Tibial artery (tissue), 4 donors: ENCODE measurements at regions not wholly inside any gene's neighbourhood (a gene's known extent, or its start where the extent isn't known, plus 50 kb on each side); places are given as distances from the start of the nearest gene placed in this dataset.

Source experiments
- DNase-seq, 2 donors: peaks; one replicate each; pipeline ENCODE4 v3.0.0-alpha.2; 2019
- H3K27ac ChIP-seq, 2 donors: fragments of 200-600 bp; sonication (generic) in 1 of 2; 1 replicate in 1 of 2; 2 replicates in 1 of 2; pipeline ENCODE4 v1.5.1; 2018 to 2019; ENCODE audit warnings: mild to moderate bottlenecking in 1 of 2
- H3K27me3 ChIP-seq, 2 donors: fragments of 200-600 bp; sonication (generic) in 1 of 2; one replicate each; pipeline versions ENCODE4 v1.5.1 to v1.6.0; 2016 to 2019
- H3K36me3 ChIP-seq, 3 donors: fragments of 200-600 bp; sonication (generic) in 2 of 3; one replicate each; pipeline ENCODE4 v1.5.1; 2016 to 2019; ENCODE audit warnings: mild to moderate bottlenecking in 2 of 3
- H3K4me1 ChIP-seq, 4 donors: fragments of 200-600 bp; sonication (generic) in 2 of 4; 1 replicate in 3 of 4; 2 replicates in 1 of 4; pipeline ENCODE4 v1.5.1; 2016 to 2019
- H3K4me3 ChIP-seq, 2 donors: fragments of 200-600 bp; sonication (generic) in 1 of 2; 1 replicate in 1 of 2; 2 replicates in 1 of 2; pipeline ENCODE4 v1.5.1; 2018 to 2019; ENCODE audit warnings: mild to moderate bottlenecking in 2 of 2
- H3K9me3 ChIP-seq, 3 donors: fragments of 200-600 bp; sonication (generic) in 1 of 3; one replicate each; pipeline ENCODE4 v1.5.1; 2016 to 2019
- intact Hi-C: fragments of 100-400 bp; cut with DNase I; formaldehyde crosslinking; loops from one replicate; pipeline ENCODE4 v1.15.0; 2023; ENCODE audit warnings: low total_unique reads
- TF ChIP-seq, protein P1 (sequence below), 2 experiments: fragments of 200-600 bp in 1 of 2; fragments of 450-650 bp in 1 of 2; IDR thresholded peaks; one replicate each; pipeline ENCODE4 v1.5.1; 2017 to 2019; ENCODE audit warnings: antibody characterized with exemption in 2 of 2, mild to moderate bottlenecking in 1 of 2, moderate library complexity in 1 of 2

- Histone ChIP-seq H3K4me3 (no peak overlapping the region), H3K27ac (no peak overlapping the region), H3K4me1 (peaks cover 0 to 5% (median 0%) of the 10 kb centered on the region in 4 donors), H3K9me3 (no peaks in the 10 kb centered on the region), H3K36me3 (no peaks in the 10 kb centered on the region), H3K27me3 (no peaks in the 10 kb centered on the region)
- intact Hi-C loops, result no loop called here
- TF ChIP-seq, protein P1, sequence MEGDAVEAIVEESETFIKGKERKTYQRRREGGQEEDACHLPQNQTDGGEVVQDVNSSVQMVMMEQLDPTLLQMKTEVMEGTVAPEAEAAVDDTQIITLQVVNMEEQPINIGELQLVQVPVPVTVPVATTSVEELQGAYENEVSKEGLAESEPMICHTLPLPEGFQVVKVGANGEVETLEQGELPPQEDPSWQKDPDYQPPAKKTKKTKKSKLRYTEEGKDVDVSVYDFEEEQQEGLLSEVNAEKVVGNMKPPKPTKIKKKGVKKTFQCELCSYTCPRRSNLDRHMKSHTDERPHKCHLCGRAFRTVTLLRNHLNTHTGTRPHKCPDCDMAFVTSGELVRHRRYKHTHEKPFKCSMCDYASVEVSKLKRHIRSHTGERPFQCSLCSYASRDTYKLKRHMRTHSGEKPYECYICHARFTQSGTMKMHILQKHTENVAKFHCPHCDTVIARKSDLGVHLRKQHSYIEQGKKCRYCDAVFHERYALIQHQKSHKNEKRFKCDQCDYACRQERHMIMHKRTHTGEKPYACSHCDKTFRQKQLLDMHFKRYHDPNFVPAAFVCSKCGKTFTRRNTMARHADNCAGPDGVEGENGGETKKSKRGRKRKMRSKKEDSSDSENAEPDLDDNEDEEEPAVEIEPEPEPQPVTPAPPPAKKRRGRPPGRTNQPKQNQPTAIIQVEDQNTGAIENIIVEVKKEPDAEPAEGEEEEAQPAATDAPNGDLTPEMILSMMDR (IDR thresholded peaks at IDR 0.05), result no peak
- DNase-seq, result no peak
These were observed 502.9 kb upstream of the ZMIZ1 start for GRCh38 chr10:78565841-78566240.

DNA sequence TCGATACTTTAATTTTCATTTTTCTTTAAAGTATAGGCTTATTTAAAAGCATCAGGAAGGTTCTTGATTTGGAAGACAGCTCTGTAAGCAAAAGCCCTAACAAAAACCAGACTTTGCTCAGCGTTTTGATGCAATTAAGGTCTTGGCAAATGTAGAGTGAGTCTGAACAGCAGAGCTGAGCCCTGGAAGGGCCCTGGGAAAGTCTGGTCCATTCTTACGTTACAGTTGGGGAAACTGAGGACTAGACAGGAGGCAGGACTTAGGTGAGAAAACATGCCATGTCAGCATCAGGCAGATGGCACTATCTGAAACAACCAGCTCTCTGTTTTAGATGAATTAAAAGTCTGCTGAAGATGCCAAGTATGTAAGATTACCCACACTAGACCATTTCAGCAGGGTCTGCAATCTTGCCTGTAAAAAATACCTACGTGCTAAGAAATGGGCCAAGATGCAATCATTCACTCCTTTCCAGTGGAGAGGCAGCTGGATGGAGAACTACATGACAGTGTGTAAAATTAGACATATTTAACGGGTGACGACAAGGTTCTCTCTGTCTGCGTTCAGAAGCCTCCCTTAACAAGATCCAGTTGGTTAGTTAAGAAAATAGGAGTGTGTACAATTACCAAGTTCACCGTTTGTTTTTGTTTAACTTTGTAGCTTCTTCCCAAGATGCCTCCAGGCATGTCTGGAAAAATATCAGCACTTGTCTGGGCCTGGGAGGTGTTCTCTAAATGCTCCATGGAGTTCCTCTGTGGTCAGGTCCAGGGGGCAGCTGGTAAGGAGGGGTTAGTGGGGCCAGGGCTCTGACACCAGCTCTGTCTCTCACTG, 502.3 kb upstream of the ZMIZ1 start:
- TF ChIP-seq, protein P1 (IDR thresholded peaks at IDR 0.05), result no peak
- H3K36me3 ChIP-seq, result no peaks in the 10 kb centered on the region
- H3K4me3 ChIP-seq, result no peak overlapping the region
- DNase-seq, result no peak
- no peaks in the 10 kb centered on the region for H3K9me3 ChIP-seq
- H3K27me3 ChIP-seq, result no peaks in the 10 kb centered on the region
- H3K4me1 ChIP-seq, result peaks cover 0 to 5% (median 0%) of the 10 kb centered on the region in 4 donors
- intact Hi-C loops, result no loop called here
- no peak overlapping the region for H3K27ac ChIP-seq

DNA sequence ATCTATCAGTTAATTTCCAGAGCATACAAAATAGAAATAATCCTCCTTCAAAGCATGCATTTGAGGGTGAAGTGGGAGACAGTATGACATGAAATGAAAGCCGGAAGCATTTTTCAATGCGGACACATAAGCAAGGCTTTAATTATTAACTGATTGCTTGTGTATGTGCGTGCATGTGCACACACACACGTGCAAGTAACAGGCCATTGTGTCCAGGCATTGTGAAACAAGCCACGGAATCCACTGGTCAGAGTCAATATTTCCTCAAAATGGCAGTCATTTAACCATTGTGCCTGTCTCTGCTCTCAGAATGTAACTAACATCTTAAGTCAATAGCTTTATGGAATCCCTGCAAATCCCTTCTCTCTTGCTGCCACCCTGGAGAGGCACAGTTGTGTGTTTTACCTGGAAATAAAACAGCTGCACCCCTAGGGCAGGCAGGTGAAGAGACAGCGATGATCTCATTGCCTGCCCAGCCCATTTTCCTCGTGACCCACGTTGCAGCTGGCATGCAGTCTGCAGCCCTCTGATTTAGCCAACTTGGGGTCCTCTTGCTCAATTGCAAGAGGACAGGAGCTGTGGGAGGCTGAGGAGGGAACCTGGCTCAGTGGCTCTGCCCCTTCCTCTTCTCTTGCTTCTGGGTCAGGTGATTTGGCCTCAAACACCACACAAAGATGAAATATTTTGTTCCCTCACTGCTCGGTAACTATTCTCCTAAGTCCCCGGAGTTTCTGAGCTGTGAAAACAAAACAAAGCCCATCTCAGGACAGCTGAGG, 500.9 kb upstream of the ZMIZ1 start:
- Histone ChIP-seq H3K4me3 (no peak overlapping the region), H3K27me3 (no peaks in the 10 kb centered on the region), H3K4me1 (peaks cover 0 to 5% (median 0%) of the 10 kb centered on the region in 4 donors), H3K36me3 (no peaks in the 10 kb centered on the region), H3K27ac (no peak overlapping the region), H3K9me3 (no peaks in the 10 kb centered on the region)
- TF ChIP-seq, protein P1 (IDR thresholded peaks at IDR 0.05), result no peak
- DNase-seq, result no peak
- intact Hi-C loops, result no loop called here

DNA sequence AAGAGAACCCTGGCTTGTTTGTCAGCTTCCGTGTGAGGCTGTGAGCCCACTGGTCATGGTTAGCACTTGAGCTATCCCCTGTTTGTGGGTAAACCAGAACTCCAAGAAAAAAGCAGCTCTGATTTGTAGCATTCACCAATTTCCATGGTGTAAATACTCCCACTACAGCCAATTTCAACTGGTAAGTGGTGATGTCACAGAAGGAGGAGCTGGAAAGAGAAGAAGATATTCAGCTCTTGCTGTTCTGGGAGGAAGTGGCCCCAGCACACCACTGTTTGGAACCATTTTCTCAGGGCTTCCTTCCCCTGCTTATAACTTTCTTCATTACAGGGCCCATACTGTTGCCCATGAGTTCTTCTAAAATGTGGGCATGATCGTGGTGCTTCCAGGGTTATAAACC, 500.1 kb upstream of the ZMIZ1 start:
- Histone ChIP-seq H3K27ac (no peak overlapping the region), H3K27me3 (no peaks in the 10 kb centered on the region), H3K4me1 (no peaks in the 10 kb centered on the region), H3K36me3 (no peaks in the 10 kb centered on the region), H3K4me3 (no peak overlapping the region), H3K9me3 (no peaks in the 10 kb centered on the region)
- TF ChIP-seq, protein P1 (IDR thresholded peaks at IDR 0.05), result no peak
- intact Hi-C loops, result no loop called here
- no peak for DNase-seq

- DNase-seq, result no peak
- Histone ChIP-seq H3K27me3 (no peaks in the 10 kb centered on the region), H3K4me3 (no peak overlapping the region), H3K36me3 (no peaks in the 10 kb centered on the region), H3K9me3 (no peaks in the 10 kb centered on the region), H3K4me1 (no peaks in the 10 kb centered on the region), H3K27ac (no peak overlapping the region)
- TF ChIP-seq, protein P1 (IDR thresholded peaks at IDR 0.05), result no peak
- intact Hi-C loops, result no loop called here
These were observed 498.0 kb upstream of the ZMIZ1 start for GRCh38 chr10:78570633-78571235.
